Gastrocnemius medialis (tissue), 4 donors: ENCODE measurements at regions not wholly inside any gene's neighbourhood (a gene's known extent, or its start where the extent isn't known, plus 50 kb on each side); places are given as distances from the start of the nearest gene placed in this dataset.

ENCODE experiments used
- CTCF ChIP-seq, 5 experiments: fragments of 450-650 bp in 3 of 5; fragments of 200-600 bp in 2 of 5; sonication (generic) in 2 of 5; IDR thresholded peaks in 4 of 5; conservative IDR thresholded peaks in 1 of 5; 1 replicate in 4 of 5; 2 replicates in 1 of 5; pipeline ENCODE4 v1.5.1; 2016 to 2019; ENCODE audit warnings: antibody characterized with exemption in 5 of 5, mild to moderate bottlenecking in 3 of 5, moderate library complexity in 3 of 5
- POLR2A ChIP-seq, 2 donors: fragments of 450-650 bp; IDR thresholded peaks; one replicate each; pipeline ENCODE4 v1.6.1; 2017; ENCODE audit warnings: antibody characterized with exemption in 2 of 2, mild to moderate bottlenecking in 2 of 2, moderate library complexity in 2 of 2

GRCh38 chr10:64182671-64183070, 661.5 kb downstream of the REEP3 start:
- TF ChIP-seq CTCF (IDR thresholded peaks at IDR 0.05 in 4 of 5, conservative IDR thresholded peaks at IDR 0.05 in 1 of 5) = no peak
- no peak for TF ChIP-seq POLR2A (IDR thresholded peaks at IDR 0.05)
